ENCODE measurements at regions not wholly inside any gene's neighbourhood (a gene's known extent, or its start where the extent isn't known, plus 50 kb on each side); places are given as distances from the start of the nearest gene placed in this dataset.

GRCh38 chr7:91752102-91752501 is 128.4 kb downstream of the MTERF1 start:
- no peak for TF ChIP-seq TAF1 (IDR thresholded peaks at IDR 0.05; ENCODE audit: low read depth)
- TF ChIP-seq, protein P1, sequence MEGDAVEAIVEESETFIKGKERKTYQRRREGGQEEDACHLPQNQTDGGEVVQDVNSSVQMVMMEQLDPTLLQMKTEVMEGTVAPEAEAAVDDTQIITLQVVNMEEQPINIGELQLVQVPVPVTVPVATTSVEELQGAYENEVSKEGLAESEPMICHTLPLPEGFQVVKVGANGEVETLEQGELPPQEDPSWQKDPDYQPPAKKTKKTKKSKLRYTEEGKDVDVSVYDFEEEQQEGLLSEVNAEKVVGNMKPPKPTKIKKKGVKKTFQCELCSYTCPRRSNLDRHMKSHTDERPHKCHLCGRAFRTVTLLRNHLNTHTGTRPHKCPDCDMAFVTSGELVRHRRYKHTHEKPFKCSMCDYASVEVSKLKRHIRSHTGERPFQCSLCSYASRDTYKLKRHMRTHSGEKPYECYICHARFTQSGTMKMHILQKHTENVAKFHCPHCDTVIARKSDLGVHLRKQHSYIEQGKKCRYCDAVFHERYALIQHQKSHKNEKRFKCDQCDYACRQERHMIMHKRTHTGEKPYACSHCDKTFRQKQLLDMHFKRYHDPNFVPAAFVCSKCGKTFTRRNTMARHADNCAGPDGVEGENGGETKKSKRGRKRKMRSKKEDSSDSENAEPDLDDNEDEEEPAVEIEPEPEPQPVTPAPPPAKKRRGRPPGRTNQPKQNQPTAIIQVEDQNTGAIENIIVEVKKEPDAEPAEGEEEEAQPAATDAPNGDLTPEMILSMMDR (IDR thresholded peaks at IDR 0.05; ENCODE audit: poor library complexity, severe bottlenecking), result no peak
- no peak for TF ChIP-seq RAD21 (conservative IDR thresholded peaks at IDR 0.05)
- TF ChIP-seq REST (IDR thresholded peaks at IDR 0.05; ENCODE audit: borderline replicate concordance), result no peak
- TF ChIP-seq POLR2AphosphoS5 (IDR thresholded peaks at IDR 0.05), result no peak

Measured in neural cell (in vitro differentiated cells).